ENCODE measurements at regions not wholly inside any gene's neighbourhood (a gene's known extent, or its start where the extent isn't known, plus 50 kb on each side); places are given as distances from the start of the nearest gene placed in this dataset.

DNA sequence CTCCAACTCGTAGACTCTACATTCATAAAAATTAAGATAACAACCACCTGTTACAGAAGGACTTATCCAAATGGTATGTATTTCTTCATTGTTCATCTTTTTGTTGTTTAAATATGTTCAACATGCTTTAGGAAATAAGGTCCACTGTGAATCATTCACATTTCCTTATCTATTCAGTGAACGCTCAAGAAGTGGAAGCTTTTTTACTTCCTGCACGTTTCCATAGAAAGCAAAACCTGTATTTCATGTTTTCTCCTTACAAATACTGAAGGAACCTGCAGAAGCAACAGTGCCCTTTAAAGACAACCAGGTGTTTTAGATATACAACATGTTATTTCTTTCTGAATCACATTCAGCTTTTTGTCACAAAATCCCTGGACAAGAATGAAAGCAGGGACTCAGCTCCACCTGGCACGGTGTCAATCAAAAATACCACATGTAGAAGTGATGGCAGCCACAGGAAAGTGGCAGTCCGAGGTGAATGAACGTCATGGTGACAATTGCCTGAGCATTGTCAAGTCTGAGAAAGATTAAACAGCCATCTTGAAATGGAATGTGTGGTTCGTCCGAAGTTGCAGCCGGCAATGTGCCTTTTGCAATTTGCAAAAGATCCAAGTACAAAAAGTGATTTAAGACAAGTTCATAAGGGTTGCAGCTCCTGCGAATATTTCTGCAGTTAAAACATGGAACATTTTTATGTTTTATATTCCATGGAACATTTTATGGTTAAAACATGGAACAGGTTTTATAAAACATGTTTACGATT, 66.7 kb upstream of the RIPOR2 start:
- TF ChIP-seq CEBPB (IDR thresholded peaks at IDR 0.05) (no peak), REST (IDR thresholded peaks at IDR 0.05; ENCODE audit: low read depth) (no peak), RAD21 (IDR thresholded peaks at IDR 0.05; ENCODE audit: low read depth) (no peak), EP300 (IDR thresholded peaks at IDR 0.05; ENCODE audit: borderline replicate concordance) (no peak), TAF1 (IDR thresholded peaks at IDR 0.05; ENCODE audit: low read depth) (no peak), EGR1 (IDR thresholded peaks at IDR 0.05) (no peak), CREB1 (IDR thresholded peaks at IDR 0.05; ENCODE audit: low read depth) (no peak), MAX (IDR thresholded peaks at IDR 0.05) (no peak), ZBTB7A (IDR thresholded peaks at IDR 0.05; ENCODE audit: low read depth) (no peak)
